A673 (cell line): ENCODE measurements at regions not wholly inside any gene's neighbourhood (a gene's known extent, or its start where the extent isn't known, plus 50 kb on each side); places are given as distances from the start of the nearest gene placed in this dataset.

Source experiments
- EZH2 ChIP-seq: fragments of 200-600 bp; sonication (generic); IDR thresholded peaks from 2 replicates; pipeline ENCODE4 v1.6.1; 2017; ENCODE audit warnings: borderline replicate concordance, low read depth, mild to moderate bottlenecking, mixed read lengths, antibody characterized with exemption, low read length; ENCODE audit not compliant: poor library complexity, severe bottlenecking
- TF ChIP-seq, protein P1 (sequence below): fragments of 300-800, 200-600 bp; sonication (generic); conservative IDR thresholded peaks from 2 replicates; pipeline ENCODE4 v1.5.1; 2017; ENCODE audit warnings: low read depth, mild to moderate bottlenecking, antibody characterized with exemption, low read length, moderate library complexity, mixed read lengths

DNA sequence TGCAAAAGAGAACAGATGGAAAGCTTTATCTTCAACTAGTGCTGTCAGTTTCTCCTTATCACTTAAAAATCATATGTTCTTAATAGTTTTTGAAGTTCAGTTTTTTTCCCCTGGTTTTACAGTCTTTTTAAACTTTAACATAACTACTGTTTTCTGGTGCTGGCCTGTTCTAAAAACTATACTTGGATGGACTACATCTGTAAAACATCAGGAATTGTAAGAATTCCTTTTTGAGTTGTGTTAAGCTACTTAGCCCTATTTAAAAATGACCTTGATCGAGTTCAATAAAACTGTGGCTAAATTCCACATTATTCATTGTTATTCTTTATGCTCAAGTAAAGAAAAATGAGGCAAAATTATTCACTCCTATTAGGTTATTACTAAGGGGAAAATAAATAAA is 397.7 kb downstream of the NUP35 start:
- TF ChIP-seq, protein P1, sequence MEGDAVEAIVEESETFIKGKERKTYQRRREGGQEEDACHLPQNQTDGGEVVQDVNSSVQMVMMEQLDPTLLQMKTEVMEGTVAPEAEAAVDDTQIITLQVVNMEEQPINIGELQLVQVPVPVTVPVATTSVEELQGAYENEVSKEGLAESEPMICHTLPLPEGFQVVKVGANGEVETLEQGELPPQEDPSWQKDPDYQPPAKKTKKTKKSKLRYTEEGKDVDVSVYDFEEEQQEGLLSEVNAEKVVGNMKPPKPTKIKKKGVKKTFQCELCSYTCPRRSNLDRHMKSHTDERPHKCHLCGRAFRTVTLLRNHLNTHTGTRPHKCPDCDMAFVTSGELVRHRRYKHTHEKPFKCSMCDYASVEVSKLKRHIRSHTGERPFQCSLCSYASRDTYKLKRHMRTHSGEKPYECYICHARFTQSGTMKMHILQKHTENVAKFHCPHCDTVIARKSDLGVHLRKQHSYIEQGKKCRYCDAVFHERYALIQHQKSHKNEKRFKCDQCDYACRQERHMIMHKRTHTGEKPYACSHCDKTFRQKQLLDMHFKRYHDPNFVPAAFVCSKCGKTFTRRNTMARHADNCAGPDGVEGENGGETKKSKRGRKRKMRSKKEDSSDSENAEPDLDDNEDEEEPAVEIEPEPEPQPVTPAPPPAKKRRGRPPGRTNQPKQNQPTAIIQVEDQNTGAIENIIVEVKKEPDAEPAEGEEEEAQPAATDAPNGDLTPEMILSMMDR, result no peak
- TF ChIP-seq EZH2, result no peak
